HG02852 (cell line): ENCODE measurements at regions not wholly inside any gene's neighbourhood (a gene's known extent, or its start where the extent isn't known, plus 50 kb on each side); places are given as distances from the start of the nearest gene placed in this dataset.

Source experiments
- ATAC-seq: cut with Tn5 transposase; IDR thresholded peaks from one replicate; pipeline ENCODE4 v1.9.1; 2021; ENCODE audit warnings: mild to moderate bottlenecking, moderate library complexity; ENCODE audit not compliant: unreplicated experiment

- ATAC-seq: no peak
Observed at GRCh38 chr4:17339376-17339775, 172.5 kb downstream of the QDPR start.

GRCh38 chr4:17336986-17337385 is 174.9 kb downstream of the QDPR start:
- no peak for ATAC-seq

GRCh38 chr4:17336524-17336961 is 175.3 kb downstream of the QDPR start:
- ATAC-seq: peak; percentile 91

GRCh38 chr4:17336069-17336468 is 175.8 kb downstream of the QDPR start:
- ATAC-seq: no peak

- ATAC-seq: no peak
Observed at GRCh38 chr4:17335371-17335770, 176.5 kb downstream of the QDPR start.

GRCh38 chr4:17332478-17332877 is 179.4 kb downstream of the QDPR start:
- no peak for ATAC-seq

GRCh38 chr4:17329046-17329445 is 182.8 kb downstream of the QDPR start:
- no peak for ATAC-seq

GRCh38 chr4:17328141-17328815 is 183.6 kb downstream of the QDPR start:
- no peak for ATAC-seq

- no peak for ATAC-seq
Observed at GRCh38 chr4:17327591-17327990, 184.3 kb downstream of the QDPR start.

- no peak for ATAC-seq
Observed at GRCh38 chr4:17326756-17327155, 185.1 kb downstream of the QDPR start.

- ATAC-seq: no peak
Observed at GRCh38 chr4:17325098-17325497, 186.8 kb downstream of the QDPR start.

- no peak for ATAC-seq
Observed at GRCh38 chr4:17324386-17324830, 187.5 kb downstream of the QDPR start.

GRCh38 chr4:17323554-17324385 is 188.1 kb downstream of the QDPR start:
- no peak for ATAC-seq

- ATAC-seq: no peak
Observed at GRCh38 chr4:17322514-17322913, 189.4 kb downstream of the QDPR start.

GRCh38 chr4:17320046-17320445 is 191.8 kb downstream of the QDPR start:
- ATAC-seq: no peak

- no peak for ATAC-seq
Observed at GRCh38 chr4:17317526-17317925, 194.4 kb downstream of the QDPR start.

- ATAC-seq: no peak
Observed at GRCh38 chr4:17316566-17316965, 195.3 kb downstream of the QDPR start.

- no peak for ATAC-seq
Observed at GRCh38 chr4:17315459-17315858, 196.4 kb downstream of the QDPR start.

- no peak for ATAC-seq
Observed at GRCh38 chr4:17313194-17313593, 198.7 kb downstream of the QDPR start.

GRCh38 chr4:17310269-17310652 is 201.6 kb downstream of the QDPR start:
- peak; percentile 54 for ATAC-seq

- no peak for ATAC-seq
Observed at GRCh38 chr4:17309567-17310268, 202.2 kb downstream of the QDPR start.

GRCh38 chr4:17301869-17302268 is 210.0 kb downstream of the QDPR start:
- no peak for ATAC-seq
